ENCODE measurements at regions not wholly inside any gene's neighbourhood (a gene's known extent, or its start where the extent isn't known, plus 50 kb on each side); places are given as distances from the start of the nearest gene placed in this dataset.

DNA sequence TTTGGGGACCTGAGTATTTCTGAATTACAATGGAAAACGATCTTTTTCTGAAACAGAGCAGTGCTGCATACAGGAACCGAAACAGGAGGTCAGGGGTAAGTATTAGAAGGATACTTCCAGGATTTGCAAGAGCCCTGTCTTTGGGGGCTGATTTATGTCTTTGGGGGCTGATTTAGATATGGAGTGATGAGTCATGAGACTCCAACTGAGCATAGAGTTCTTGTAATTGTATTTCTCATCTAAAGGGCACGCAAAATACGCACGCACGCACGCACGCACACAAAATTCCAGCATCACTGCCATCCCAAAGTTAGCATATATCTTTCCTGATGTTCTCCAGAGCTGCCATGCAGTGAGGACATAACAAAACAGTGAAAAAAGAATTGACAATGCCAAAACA is 414.8 kb upstream of the CCNH start:
- intact Hi-C loops (cut with DNase I) = no loop called here
- DNase-seq (ENCODE audit: low spot score) = no peak

DNA sequence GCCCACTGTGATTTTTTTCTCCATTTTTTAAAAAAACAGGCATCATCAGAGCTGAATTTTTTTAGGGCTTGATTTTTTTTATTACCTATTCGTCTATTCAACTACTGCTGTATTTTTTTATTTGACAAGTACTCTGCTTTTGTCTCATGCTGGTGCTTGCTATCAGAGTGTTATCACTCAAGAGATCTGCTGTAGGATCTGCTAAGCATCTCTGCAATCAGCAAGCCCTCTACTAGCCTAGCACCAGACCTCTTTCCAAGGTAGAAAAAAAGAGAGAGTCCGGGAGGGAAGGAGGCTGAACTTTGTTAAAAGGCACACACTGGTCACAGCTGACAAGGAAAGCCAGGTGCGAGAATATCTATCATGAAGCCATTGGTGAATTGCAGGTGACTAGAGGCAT is 413.8 kb upstream of the CCNH start:
- intact Hi-C loops (cut with DNase I) = no loop called here
- no peak for DNase-seq (ENCODE audit: low spot score)

DNA sequence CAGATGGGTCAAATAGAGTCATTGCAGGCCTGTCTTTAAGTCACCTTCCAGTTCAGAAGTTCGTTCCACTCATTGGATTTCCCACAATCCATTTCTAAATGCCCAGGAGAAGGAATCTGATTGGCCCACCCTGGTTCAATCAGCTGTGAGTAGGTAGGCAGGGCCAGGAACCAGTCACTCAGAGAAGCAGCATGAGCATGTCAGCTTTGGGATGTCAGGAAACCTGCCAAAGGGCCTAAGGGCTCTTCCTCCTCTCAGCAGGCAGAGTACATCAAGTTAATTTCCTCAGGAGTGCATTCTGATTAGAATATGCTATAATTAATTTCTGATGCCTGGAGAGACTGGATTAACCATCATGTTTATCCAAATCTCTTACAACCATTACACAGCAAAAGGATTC is 412.9 kb upstream of the CCNH start:
- intact Hi-C loops (cut with DNase I) = no loop called here
- no peak for DNase-seq (ENCODE audit: low spot score)

DNA sequence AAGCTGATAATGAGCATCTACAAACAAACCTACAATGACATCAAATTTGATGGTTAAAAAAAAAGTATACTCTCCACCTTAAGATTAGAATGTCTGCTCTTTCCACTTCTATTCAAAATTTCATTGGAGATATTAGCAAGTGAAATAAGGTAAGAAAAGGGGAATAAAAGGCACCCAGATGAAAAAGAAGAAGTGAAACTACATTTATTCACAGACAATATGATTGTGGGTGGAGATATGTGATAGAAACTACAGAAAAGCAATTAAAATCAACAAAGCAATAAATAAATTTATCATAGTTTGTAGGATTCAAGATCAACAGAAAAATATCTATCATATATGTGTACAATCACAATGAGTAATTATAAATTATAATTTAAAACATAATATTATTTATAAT is 395.1 kb upstream of the CCNH start:
- intact Hi-C loops (cut with DNase I) = no loop called here
- no peak for DNase-seq (ENCODE audit: low spot score)

DNA sequence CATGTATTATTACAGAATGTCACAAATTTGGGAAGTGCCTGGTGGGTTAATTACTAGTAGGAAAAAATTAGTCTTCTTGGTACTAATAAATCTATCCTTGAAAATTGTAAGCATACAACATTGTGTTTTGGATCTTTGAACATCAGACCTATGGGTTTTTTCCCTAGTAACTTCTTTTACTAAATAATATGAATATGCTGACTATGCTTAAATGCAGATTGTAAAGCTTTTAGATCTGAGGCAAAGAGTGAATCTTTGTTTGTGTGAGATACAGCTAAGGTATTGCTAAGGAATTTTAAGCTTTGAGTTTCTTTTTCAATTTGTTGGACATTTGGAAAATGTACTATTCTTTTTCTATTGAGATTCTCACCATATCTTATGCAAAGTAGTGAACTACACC is 390.6 kb upstream of the CCNH start:
- no peak for DNase-seq (ENCODE audit: low spot score)
- intact Hi-C loops (cut with DNase I) = no loop called here

DNA sequence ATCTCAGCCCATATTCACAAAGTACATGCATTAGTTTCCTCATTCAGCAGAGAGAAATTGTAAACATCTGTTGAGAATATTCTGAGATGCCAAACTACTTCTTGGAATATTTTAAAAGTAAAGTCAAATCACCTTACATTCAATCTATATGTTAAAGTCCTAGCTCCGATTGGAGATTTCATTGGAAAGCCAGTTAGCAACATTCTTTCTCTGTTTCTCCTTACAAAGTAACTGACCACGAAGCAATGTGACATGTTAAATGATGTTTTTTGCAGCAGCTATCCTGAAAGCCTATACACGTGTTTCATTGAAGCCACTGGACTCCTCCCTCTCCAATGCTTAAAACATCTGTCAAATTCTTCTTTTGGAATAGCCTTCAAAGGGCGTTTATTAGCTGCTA is 379.1 kb upstream of the CCNH start:
- no peak for DNase-seq (ENCODE audit: low spot score)

DNA sequence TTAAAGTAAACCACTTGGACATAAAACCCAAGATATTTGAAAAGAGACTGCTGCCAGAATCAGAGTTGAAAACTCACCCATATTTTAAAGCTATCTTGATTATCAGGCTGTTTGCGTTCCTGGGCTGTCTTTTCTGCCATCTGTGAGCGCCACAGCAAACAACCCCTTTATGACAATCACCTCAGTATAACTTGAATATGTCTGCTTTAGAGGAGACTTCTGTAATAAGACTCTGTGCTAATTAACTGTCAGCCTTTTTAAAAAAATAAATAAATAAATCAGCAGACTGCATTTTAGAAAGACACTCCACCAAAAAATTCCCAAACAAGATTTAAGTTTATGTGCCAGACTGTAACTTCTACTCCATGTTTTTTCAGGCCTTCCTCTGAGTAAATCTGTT is 375.7 kb upstream of the CCNH start:
- DNase-seq (ENCODE audit: low spot score) = no peak
- intact Hi-C loops (cut with DNase I) = loop anchor here in 1 of 2 donors (10.0 kb wide), 1 partner anchor 896 kb away; no protein-coding TSS in a partner anchor

More for the DNA sequence above, 379.1 kb upstream of the CCNH start:
- intact Hi-C loops (cut with DNase I) = no loop called here

DNA sequence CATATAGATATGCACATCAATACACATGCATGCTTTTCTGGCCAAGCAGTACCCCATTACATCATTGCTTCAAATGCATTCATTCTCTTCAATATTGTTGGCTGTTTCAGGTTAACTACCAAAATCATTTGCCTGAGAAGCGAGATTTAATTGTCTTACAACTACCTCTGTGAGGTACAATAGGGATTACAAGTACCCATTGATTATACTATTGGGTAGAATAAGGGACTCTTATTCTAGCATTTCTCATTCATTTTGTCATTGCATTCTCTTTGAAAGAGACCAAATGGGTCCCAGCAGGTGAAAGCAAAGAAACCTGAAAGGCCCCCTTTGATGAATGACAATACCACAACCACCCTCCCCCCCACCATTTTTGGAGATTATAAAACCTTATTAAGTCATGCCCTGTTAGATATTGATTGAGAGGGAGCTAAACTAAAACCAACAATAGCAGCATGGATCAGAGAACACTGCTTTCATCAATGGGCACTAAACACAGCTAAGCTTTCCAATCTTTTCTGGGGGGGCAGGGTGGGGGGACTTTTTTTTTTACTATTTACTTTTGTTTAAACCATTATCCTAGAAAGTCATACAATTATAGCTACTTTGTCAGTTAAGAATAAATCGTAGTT is 375.0 kb upstream of the CCNH start:
- intact Hi-C loops (cut with DNase I) = loop anchor here in 1 of 2 donors (10.0 kb wide), 1 partner anchor 897 kb away; no protein-coding TSS in a partner anchor
- no peak for DNase-seq (ENCODE audit: low spot score)

DNA sequence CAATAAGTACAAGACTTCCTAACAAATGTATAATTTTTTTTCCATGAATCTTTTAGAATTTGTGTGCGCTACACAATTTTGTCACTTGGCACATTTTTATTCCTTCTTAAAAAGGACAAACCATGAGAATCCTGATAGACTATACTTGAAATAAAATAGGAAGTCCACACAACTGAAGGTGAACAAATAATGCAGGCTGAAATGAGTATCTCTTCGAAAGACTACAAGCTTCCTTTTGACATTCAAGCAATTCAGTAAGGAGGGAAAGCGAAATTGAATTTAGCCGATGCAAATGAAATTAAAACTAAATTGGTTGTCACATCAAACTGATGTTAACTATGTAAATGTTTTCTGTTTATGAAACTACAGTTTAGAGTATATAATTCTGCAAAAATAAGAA is 374.4 kb upstream of the CCNH start:
- no peak for DNase-seq (ENCODE audit: low spot score)
- intact Hi-C loops (cut with DNase I) = loop anchor here in 1 of 2 donors (10.0 kb wide), 1 partner anchor 898 kb away; no protein-coding TSS in a partner anchor

DNA sequence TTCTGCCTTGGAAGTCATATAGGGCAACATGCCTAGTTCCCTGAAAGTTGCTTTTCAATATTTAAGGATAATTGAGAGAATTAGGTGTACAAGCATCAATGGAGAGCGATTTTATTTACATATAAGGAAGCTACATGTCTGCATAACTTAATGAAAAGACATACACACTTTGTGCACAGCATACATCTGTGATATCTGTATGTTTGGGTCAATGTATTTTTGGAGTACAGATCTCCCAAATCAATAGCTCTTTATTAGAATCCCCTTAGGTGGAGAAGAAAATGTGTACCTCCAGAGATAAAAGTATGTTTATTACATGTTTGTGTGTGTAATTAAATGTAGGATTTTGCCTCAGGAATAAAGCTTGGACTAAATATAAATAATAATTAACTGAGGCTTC is 373.7 kb upstream of the CCNH start:
- intact Hi-C loops (cut with DNase I) = loop anchor here in 1 of 2 donors (10.0 kb wide), 1 partner anchor 898 kb away; no protein-coding TSS in a partner anchor
- DNase-seq (ENCODE audit: low spot score) = no peak

DNA sequence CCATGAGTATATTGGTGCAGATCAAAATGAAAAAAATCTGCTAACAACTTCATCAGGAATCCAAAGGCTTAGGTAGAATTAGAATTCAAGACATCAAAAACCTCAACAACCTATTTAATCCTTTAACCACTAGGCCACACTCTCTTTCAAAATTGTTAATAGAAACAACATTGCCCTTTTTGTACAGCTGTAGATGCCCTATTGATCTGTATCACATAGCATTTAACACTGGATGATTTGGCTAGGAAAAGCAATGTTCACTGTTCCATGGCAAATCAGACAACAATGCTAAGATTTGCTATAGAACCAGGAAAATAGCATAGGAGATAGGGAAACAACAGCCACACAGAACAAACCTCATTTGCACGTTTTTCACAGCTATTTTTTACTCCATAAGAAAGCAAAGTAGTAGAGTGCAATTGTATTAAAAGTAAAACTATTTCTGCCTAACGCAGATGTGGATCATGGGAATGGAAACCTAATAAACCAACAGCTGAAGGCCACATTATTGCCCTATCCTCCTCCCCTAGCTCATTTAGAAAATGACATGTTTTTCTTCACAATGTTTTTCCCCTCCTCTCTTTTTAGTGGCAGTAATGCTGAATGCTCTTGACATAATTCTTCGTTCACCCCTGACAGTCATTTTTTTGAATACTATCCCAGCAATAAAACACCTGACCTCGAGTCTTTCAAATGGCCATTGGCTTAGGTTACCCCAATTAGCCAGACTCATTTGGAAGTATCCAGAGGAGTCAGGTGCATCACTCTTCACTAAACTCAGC is 373.0 kb upstream of the CCNH start:
- DNase-seq (ENCODE audit: low spot score) = no peak
- intact Hi-C loops (cut with DNase I) = loop anchor here in 1 of 2 donors (10.0 kb wide), 1 partner anchor 899 kb away; no protein-coding TSS in a partner anchor

DNA sequence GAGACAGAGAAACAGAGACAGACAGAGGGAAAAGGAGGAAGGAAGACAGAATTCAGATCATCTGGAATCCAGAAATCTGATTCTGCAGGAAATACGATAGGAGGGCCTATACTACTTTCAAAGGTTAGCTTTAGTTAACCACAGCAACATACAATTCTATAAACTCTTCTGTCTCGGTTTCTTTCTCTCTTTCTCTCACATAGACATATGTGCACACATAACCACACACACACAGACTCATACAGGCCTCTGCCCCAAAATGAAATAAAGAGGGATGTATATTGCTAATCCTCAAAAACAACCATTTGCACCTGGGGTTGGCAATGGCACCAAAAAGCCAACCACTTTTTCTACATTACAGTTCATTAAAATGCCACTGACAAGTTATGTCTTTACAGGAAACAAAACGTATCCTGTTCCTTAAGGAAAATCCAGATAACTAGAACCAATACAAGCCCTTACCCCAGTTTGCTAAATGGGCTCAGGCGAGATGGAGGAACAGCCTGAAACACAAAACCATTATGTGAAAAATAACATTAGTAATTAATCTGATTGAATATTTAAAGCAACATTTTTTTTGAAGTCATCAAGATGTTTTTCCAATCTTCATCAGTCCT is 372.3 kb upstream of the CCNH start:
- intact Hi-C loops (cut with DNase I) = loop anchor here (5.0 to 10.0 kb wide), 2 partner anchors 897 to 900 kb away; no protein-coding TSS in a partner anchor
- DNase-seq (ENCODE audit: low spot score) = no peak

DNA sequence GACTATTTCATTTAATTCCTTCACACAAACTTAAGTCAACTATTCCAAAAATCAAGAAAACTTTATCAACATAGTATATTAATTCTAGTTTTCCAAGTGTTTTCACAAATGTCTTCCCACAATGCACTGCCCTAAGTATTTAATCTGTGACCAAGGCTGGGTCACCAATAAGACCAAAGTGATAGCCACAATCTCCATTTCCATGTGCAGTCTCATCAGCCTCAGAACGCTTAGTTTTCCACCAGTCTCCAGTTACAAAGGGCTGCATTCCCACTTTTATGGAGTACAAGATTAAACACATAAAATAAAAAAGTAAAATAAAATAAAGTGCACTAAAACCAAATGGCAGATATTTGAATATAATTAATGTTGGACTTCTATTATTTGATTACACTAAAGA is 371.6 kb upstream of the CCNH start:
- DNase-seq (ENCODE audit: low spot score) = no peak
- intact Hi-C loops (cut with DNase I) = loop anchor here (5.0 to 10.0 kb wide), 2 partner anchors 898 to 900 kb away; no protein-coding TSS in a partner anchor

DNA sequence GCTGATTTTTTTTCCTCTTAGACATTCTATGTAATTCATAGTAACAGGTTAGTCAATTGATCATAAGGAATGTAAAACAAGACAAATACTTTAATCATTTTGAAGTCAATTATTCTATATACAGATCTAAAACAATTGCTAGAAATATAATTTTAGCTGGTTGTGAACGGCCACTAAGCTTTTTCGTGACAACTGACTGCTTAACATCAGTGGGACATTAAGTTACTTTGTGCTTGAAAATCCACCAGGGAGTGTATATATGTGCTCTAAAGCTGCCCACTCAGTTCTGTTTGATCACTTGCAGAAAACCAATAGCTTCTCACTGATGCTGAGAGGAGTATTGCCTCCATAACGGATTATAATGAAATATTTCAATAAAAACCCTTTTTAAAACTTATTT is 370.2 kb upstream of the CCNH start:
- no peak for DNase-seq (ENCODE audit: low spot score)
- intact Hi-C loops (cut with DNase I) = loop anchor here (5.0 to 10.0 kb wide), 2 partner anchors 899 to 902 kb away; no protein-coding TSS in a partner anchor

DNA sequence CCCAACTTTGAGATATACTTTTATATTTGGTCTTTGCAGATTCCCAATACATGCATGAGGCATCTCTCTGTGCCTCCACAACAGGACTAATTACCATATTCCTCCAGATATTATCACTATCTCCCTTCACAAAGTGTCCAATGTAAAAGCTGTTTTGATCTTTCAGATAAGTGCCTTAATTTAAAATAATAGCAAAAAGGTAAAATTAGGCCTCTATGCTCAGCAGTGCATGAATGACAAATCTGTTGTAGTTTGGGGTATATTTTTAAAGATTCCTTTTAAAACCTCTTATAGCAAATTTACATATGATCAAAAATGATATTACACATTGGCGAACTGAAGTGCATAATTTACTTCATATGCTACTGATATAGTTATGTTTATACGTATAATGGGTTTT is 369.2 kb upstream of the CCNH start:
- intact Hi-C loops (cut with DNase I) = loop anchor here (5.0 to 10.0 kb wide), 2 partner anchors 900 to 903 kb away; no protein-coding TSS in a partner anchor
- no peak for DNase-seq (ENCODE audit: low spot score)

DNA sequence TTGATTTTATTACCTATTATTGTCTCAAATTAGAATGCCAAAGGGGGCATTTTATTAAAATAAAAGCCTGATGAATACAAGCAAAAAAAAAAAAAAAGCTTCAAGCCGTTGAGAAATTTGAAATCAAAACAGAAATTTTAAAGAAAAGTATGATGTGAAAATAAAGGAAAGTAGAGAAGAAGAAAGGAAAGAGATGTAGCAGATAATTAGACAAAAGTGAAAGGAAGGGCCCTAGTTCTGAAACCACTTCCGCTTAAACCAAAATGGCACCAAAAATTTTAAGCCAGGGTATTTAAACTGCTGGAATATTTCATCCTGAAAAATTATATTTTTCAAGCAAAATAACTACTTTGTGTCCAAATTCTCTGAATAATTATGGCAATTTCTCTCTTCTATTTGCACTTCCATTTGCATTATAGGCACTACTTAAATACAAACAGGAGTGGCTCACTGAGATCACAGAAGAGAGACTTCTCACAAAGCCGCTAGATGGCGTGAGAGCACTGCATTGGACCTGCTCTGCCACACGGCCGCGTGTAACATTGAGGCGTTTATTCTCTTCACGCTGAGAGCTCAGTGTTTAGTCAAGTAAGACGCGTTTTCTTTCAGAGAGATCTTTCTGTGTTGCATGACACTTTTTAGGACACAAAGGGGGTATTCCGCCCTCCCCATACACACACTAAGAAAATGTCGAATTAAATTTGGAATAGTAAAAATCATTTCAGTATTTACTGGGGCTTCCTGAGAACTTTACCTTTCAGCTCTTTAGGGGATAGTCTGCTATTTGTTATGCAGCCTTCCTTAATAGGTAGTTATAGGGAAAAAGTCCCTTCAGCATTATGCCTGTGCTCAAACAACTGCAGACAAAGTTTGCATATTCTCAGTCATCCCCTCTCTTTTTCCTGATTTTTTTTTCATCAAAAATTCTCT is 368.4 kb upstream of the CCNH start:
- intact Hi-C loops (cut with DNase I) = loop anchor here (5.0 to 10.0 kb wide), 2 partner anchors 901 to 904 kb away; no protein-coding TSS in a partner anchor
- DNase-seq (ENCODE audit: low spot score) = peak; percentile 90

DNA sequence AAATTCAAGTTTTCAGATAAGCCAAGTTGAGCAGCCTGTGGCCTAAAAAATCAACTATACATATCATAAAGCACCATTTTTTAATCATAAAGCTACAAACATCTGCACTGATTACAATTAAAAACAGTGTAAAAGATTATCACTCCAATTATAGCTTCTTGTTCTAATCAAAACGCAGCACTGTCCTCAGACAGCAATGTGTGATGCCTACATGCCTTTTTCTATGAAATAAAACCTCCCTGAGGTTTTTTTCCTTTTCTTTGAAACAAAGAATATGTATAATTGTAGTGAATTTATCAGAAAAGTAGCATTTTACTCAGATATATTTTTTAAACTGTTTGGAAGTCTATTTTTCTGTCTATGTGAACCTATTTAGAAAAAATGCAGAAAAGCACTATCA is 366.1 kb upstream of the CCNH start:
- intact Hi-C loops (cut with DNase I) = no loop called here
- DNase-seq (ENCODE audit: low spot score) = no peak

DNA sequence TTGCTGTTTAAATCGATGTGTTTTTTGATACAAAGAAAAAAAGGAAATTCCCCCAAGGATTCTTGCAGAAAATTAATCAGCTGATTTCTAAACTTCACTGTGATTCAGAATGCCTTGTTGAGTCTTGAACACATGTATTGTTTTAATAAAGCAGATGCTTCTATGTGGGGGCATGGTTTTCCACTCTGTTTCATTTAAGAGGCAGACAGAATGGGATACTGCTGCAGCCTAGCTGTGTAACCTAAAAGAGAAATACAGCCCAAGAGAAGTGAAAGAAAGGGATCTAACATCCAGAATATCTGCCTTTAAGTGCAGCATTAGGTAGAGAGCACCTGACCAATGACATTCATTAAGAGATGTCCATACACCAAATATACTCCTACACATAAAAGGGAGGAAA is 365.1 kb upstream of the CCNH start:
- intact Hi-C loops (cut with DNase I) = no loop called here
- no peak for DNase-seq (ENCODE audit: low spot score)

DNA sequence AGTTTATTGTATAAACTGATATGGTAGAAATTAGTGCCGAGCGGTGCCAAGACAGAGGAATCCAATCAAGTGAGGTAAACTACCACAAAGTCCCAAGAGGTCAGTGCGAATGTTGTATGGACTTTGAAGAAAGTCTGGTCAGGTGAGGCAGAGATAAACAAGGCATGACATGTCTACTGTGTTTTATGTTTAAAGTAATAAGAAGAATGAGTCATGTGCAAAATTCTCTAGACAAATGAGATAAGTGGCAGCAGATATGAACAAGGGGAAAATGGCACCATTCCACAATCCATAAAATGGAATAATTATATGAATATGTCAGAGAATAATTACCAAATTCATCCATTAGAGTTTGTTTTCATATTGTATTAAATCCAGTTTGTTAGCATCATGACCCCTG is 364.1 kb upstream of the CCNH start:
- intact Hi-C loops (cut with DNase I) = no loop called here
- DNase-seq (ENCODE audit: low spot score) = no peak

Measured in posterior vena cava (tissue), 2 donors.